Activated effector memory CD4-positive, alpha-beta T cell treated with Interleukin-2 at 50 U/mL for 16 hours (primary cell): ENCODE measurements at regions not wholly inside any gene's neighbourhood (a gene's known extent, or its start where the extent isn't known, plus 50 kb on each side); places are given as distances from the start of the nearest gene placed in this dataset.
"Not testable (repeated sequence)": the region's sequence is repeated elsewhere in the genome, so short reads cannot be mapped to it uniquely, and the experiment has no call there.

Experiments used
- DNase-seq: peaks from one replicate; pipeline ENCODE4 v3.0.0-alpha.2; 2020

DNA sequence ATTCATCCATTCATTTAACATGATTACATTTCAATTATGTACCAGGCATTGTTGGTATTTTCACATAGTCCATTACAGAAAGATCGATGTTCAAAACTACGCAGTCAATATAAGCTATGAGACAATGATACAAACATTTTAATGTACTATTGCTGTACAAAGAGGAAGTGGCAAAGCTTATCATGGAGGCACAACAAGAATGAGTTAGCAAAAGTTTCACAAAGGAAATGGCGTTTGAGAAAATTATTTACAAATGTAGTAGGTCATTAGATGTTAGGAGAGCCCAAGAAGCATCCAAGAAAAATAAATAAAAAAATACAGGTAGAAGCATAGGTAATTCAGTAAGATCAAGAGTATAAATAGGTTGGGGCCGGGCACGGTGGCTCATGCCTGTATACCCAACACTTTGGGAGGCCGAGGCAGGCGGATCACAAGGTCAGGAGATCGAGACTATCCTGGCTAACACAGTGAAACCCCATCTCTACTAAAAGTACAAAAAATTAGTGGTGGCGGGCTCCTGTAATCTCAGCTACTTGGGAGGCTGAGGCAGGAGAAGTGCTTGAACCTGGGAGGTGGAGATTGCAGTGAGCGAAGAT is 1730.8 kb upstream of the CELF4 start:
- no peak for DNase-seq

GRCh38 chr18:39276764-39277163 is 1711.2 kb upstream of the CELF4 start:
- no peak for DNase-seq

DNA sequence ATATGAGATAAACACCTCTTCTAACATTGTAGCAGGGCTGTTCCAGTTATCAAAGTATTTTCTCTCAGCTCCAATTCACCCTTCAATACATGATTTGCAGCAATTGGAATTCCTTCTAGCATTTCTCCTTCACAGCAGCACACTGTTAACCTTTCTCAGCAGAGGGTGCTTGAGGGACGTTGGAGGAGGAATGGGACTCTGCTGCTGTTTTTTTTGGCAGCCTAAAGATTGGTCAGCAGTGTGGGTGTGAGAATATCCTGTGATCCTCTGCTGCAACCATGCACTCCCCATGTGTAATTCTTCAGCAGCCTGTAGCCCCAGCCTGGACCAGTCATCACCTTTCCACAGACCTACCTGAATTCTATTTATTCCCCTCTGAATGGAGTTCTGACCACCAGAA is 1708.9 kb upstream of the CELF4 start:
- no peak for DNase-seq

DNA sequence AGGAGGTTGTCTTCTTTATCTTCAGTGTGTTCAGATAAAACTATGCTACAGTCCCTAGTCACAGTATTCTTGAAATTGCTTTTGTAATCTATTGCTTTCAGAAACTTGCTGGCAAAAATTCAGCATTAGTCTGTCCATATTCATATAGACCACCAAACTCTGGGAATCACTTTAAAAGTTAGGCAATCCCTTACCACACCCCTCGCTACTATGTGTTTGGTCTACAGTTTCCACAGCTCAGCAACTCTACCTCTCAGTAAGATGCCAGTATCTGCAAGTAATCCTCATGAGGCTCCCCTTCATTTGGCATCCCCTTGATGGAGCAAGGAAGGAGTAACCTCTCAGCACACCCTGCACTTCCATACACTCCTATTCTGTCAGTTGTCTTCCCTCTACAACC is 1706.6 kb upstream of the CELF4 start:
- no peak for DNase-seq

GRCh38 chr18:39271654-39272053 is 1706.1 kb upstream of the CELF4 start:
- no peak for DNase-seq

DNA sequence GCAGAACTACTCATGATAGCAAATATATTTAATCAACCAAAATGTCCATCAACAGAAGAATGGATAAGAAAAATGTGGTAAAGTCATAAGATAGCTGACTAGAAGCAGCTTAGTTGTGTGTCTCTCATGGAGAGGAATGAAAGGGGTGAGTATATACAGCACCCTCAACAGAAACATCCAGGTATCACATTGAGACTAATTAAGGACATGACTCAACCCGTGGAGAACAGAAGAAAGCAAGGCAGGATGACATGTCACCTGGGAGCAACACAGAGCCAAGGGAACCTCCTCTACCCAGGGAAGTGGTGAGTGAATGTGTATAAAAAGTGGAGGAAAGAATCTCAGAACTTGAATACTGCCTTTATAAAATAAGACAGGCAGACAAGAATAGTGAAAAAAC is 1695.0 kb upstream of the CELF4 start:
- no peak for DNase-seq

GRCh38 chr18:39259736-39260135 is 1694.1 kb upstream of the CELF4 start:
- DNase-seq = no peak

DNA sequence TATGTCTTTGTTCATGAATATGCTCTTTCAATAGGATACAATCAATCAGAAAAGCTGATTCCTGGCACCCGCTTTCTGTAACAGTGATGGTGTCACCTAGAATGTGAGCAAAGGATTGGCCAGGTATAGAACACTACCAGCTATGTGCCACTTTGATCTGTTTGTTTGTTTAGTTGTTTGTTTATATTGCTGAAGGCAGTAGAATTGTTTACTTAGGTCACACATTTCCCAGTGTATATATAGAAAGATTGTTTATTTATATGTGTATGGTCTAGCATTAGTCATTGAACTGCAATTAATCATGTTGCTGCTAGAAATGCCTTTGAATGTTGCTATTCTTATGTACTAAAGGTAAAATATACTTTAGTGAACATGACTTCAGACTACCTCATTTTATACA is 1678.6 kb upstream of the CELF4 start:
- DNase-seq = no peak

- DNase-seq = no peak
Measured at GRCh38 chr18:39241534-39241933, 1675.9 kb upstream of the CELF4 start.

DNA sequence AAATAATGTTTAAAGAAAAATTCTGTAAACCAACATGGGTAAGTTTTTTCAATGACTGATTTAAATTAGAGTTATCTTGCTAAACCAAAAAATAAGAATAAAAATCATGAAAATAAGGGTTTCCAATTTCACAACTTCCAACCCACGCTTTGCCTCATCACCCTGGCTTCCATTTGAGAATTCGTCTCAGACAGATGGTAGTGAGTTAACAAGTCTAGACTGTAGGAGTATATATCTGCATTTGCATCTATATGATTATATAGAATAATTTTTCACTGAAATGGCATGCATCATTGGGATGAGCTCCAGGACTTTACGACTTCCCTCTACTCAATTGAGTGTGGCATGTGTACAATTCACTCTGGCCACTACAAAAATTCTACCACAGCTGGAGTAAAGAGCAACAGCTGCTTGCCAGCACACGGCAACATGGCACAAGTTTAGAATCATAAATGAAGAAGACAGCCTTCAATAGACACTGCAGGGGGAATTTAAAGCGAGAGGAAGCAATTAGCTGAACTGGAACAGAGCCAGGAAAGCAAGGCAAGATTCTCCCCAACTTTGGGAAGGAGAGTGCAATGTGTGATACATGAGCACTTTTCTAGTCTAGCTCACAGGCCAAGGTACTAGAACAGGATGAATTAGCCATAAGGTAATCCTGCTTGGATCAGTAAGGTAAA is 1673.5 kb upstream of the CELF4 start:
- no peak for DNase-seq

GRCh38 chr18:39235118-39235719 is 1669.6 kb upstream of the CELF4 start:
- DNase-seq = no peak

DNA sequence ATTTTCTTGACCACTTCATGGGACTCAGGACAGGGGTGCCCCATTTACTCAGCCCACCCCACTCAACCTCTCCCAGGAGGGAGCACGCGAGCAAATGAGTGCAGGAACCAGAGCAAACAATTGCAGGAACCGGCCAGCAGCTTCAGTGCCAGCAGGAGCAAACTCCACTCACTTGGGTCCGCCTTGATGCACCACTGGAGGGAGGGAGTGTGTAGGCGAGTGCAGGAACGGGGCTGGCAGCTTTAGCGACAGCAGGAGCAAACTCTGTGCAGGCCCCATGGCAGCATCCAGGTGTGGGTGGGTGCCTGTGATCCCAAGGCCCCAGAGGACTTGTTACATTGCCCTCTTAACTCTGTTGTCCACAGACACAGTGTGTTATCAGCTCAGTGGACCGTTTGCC is 1667.3 kb upstream of the CELF4 start:
- DNase-seq = no peak

DNA sequence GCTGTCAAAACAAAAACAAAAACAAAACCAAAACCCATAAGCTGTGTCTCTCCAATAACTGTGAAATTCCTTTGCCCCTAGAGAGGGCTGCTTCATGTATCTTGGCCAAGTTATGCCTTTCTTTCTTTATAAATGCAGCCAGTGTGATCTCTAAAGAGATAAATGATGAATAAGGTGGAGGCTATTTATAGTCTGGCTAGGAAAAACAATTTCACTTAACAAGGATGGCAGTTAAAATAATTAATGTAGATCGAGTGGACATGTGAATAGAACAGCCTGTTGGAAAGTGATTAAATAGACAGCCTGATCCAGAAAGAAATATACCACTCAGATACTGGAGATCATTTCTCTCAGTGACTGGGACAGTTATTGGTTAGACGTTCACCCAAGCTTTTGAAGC is 1666.9 kb upstream of the CELF4 start:
- no peak for DNase-seq

DNA sequence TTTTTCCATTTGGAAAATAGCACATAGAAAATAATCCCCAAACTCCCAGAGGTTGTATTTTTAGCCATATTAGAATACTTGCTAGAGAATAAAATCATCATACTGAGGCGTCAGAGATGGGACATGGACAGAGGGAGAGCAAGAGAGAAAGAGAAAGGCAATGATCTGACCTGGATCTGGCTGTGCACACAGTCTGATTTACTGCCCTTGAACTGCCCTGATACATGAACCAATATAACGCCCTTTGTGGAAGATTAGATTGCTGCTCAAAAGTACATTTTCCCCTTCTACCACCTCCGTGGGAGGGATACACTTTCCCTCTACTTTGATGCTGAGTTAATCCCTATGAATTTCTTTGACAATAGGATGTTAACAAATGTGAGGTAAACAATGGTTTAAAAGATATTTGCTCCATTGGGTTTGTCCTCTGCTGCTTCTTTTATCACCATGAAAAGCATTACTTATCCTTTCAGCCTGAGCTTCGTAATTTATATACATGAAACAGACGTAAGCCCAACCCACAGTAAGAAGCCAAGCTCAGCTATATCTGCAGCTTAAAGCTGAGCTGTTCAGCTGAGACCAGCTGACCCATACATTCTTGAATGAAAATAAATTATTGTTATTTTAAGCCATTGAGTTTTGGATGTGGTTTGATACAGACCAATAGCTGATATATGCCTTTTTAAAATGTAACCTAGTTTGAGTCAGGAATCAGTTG is 1664.6 kb upstream of the CELF4 start:
- DNase-seq = no peak

GRCh38 chr18:39227769-39228168 is 1662.2 kb upstream of the CELF4 start:
- DNase-seq = not testable (repeated sequence)

DNA sequence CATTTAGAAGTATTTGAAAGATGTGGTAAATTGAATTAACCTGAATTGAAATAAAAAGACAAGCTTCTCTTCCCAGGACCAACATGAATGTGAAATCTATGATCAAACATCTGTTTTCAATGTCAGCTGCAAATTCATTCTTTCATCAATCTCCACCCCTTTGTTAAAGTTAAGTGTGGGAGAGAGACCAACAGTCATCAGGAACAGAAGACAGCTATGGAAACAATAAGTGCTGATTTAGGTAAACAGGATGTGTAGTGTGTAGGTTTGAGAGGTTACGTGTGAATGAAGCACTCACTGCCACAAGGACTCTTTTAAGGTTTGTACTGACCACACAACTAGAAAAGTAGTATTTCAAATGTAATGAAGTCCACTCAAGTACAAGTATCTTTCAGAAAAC is 1659.8 kb upstream of the CELF4 start:
- DNase-seq = no peak

GRCh38 chr18:39223283-39223682 is 1657.7 kb upstream of the CELF4 start:
- no peak for DNase-seq

DNA sequence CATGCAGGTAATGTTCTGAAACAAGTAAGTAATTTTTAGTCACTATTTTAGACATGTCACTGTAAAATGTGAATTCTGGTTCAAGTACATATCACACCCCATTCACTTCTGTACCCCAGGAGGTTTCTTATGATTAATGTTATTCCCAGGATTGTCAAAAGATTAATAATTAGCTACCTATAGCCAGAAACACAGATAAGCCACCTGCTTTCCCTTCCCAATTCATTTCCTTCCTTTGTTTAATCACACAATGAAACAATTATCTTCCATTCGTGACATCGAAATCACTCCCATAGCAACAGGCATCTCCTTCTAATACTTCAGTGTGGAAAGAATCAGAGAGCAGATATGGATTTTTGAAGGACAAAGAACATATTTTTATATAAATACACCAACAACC is 1650.3 kb upstream of the CELF4 start:
- no peak for DNase-seq

- no peak for DNase-seq
Measured at GRCh38 chr18:39211461-39211860, 1645.9 kb upstream of the CELF4 start.

GRCh38 chr18:39209173-39209572 is 1643.6 kb upstream of the CELF4 start:
- DNase-seq = no peak

DNA sequence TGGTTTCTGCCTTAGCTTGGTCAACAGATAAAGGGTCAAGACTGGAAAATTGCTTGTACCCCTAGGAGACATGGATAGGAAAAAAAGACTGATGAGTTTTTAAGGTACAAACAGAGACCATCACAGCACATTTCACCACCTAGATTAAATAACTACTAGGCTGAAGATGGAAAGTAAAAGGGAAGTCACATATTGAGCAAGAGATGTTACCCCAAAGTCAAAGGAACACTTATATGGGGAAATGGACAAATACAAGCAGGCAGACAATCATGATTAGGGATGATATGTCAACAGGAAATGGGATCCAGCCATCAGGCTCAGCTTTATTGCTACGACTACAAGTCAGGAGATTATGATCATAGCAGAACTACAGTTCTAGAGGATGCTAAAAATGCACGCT is 1643.1 kb upstream of the CELF4 start:
- DNase-seq = no peak

GRCh38 chr18:39208190-39208589 is 1642.6 kb upstream of the CELF4 start:
- no peak for DNase-seq

DNA sequence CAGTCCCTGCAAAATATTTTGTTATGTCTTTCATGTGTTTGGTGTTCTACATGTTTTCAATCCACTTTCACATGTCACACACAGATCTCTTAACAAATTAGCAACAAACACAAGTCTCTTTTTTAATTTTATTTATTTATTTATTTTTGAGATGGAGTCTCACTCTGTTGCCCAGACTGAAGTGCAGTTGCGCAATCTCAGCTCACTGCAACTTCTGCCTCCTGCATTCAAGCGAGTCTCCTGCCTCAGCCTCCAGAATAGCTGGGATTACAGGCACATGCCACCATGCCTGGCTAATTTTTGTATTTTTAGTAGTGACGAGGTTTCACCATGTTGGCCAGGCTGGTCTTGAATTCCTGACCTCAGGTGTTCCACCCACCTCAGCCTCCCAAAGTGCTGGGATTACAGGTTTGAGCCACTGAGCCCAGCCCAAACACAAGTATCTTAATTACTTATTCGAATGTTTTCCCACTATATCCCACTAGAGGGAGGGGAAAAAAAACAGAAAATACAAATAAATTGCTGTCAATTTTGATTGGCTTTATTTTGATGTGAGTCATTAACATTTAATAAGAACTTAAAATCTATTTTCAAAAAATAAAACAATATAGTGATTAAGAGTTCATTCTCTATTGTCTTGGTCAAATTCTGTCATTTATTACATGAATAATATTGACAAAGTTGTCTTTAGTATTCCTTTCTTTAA is 1641.0 kb upstream of the CELF4 start:
- not testable (repeated sequence) for DNase-seq
